Sigmoid colon (tissue), 6 donors: ENCODE measurements at regions not wholly inside any gene's neighbourhood (a gene's known extent, or its start where the extent isn't known, plus 50 kb on each side); places are given as distances from the start of the nearest gene placed in this dataset.
"Not testable (repeated sequence)": the region's sequence is repeated elsewhere in the genome, so short reads cannot be mapped to it uniquely, and the experiment has no call there.

Source experiments
- DNase-seq: peaks from one replicate; pipeline ENCODE4 v3.0.0-alpha.2; 2019
- H3K27ac ChIP-seq, 4 donors: fragments of 200-600 bp; sonication (generic); one replicate each; pipeline ENCODE4 v1.5.1; 2016 to 2019; ENCODE audit warnings: mild to moderate bottlenecking in 1 of 4
- H3K27me3 ChIP-seq, 3 donors: fragments of 200-600 bp; sonication (generic); one replicate each; pipeline ENCODE4 v1.5.1; 2019; ENCODE audit warnings: mild to moderate bottlenecking in 1 of 3
- H3K36me3 ChIP-seq, 4 donors: fragments of 200-600 bp; sonication (generic); one replicate each; pipeline ENCODE4 v1.5.1; 2016 to 2019
- H3K4me1 ChIP-seq, 4 donors: fragments of 200-600 bp; sonication (generic); one replicate each; pipeline ENCODE4 v1.5.1; 2017 to 2019
- H3K4me3 ChIP-seq, 4 donors: fragments of 200-600 bp; sonication (generic); one replicate each; pipeline ENCODE4 v1.5.1; 2017 to 2019; ENCODE audit warnings: mild to moderate bottlenecking in 2 of 4, moderate library complexity in 1 of 4
- H3K9me3 ChIP-seq, 4 donors: fragments of 200-600 bp in 3 of 4; sonication (generic) in 3 of 4; one replicate each; pipeline versions ENCODE4 v1.5.1 to v1.6.1; 2013 to 2019
- EP300 ChIP-seq, 4 donors: sonication (generic); formaldehyde crosslinking; IDR thresholded peaks; one replicate each; pipeline ENCODE4 v1.6.1; 2017; ENCODE audit warnings: antibody characterized with exemption in 4 of 4
- POLR2A ChIP-seq, 2 donors: fragments of 450-650 bp; IDR thresholded peaks; one replicate each; pipeline ENCODE4 v1.6.1; 2016; ENCODE audit warnings: antibody characterized with exemption in 2 of 2, mild to moderate bottlenecking in 2 of 2, moderate library complexity in 2 of 2
- POLR2AphosphoS5 ChIP-seq, 4 donors: sonication (generic); formaldehyde crosslinking; IDR thresholded peaks; one replicate each; pipeline ENCODE4 v1.6.1; 2017; ENCODE audit warnings: antibody characterized with exemption in 4 of 4
- WGBS, 2 donors: extraction: QIAGEN DNeasy Blood & Tissue Kit; methylation state at CpG; one replicate each; pipeline ENCODE4 v1.1.7; 2013; 5-methylcytosine and 5-hydroxymethylcytosine counted together
- intact Hi-C: fragments of 100-400 bp; cut with DNase I; formaldehyde crosslinking; loops from one replicate; pipeline ENCODE4 v1.15.1; 2023
- TF ChIP-seq, protein P1 (sequence below), 4 experiments: fragments of 450-650 bp in 3 of 4; fragments of 200-600 bp in 1 of 4; IDR thresholded peaks; one replicate each; pipeline ENCODE4 v1.5.1; 2016 to 2019; ENCODE audit warnings: antibody characterized with exemption in 4 of 4, mild to moderate bottlenecking in 3 of 4, moderate library complexity in 2 of 4
- donor health status: healthy with polysubstance abuse.
- donor health status: healthy.

DNA sequence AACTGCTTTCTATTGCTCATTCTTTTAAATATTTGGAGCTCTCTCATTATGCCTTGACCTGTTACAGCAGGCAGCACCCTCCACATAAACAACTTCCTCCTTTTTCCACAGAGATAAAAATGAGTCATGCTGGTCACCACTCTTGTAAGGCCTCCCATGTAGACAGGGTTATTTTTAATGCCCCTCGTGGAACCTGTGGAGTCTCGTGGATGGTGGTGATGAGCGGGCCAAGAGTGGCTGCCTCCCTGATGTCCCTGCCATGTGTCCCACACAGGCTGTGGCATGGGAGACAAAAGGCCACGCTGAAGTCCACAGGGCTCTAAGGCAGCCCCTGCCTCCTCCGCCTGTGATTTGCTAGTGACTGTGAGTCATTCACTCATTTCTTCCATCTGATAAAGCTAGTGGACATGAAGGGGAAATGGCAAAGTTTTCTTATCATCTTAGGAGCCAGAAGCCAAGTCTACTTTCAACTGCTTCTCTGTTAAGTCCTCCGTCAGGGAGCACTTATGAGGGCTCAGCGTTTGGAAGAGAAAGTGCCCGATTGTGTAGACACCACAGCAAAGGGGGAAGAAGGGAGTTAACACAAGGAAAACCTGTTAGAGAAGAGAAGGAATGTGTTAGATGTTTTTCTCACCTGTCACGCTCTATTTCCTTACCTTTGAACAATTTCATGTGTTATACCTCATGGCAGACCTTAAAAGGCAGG is 121.6 kb upstream of the FAT1 start:
- Histone ChIP-seq H3K4me3 (no peak overlapping the region), H3K4me1 (peaks cover 0 to 18% (median 12%) of the 10 kb centered on the region in 4 donors), H3K9me3 (no peaks in the 10 kb centered on the region), H3K27ac (peak overlapping the region; percentile 51 to 78 (median 67)), H3K36me3 (no peaks in the 10 kb centered on the region), H3K27me3 (no peaks in the 10 kb centered on the region)
- WGBS, 2 donors = 57 to 67% methylated on average over 9 of the region's 9 CpGs
- TF ChIP-seq EP300 (IDR thresholded peaks at IDR 0.05) (peak in 1 of 4 donors; percentile 13), POLR2AphosphoS5 (IDR thresholded peaks at IDR 0.05) (peak in 1 of 4 donors; percentile 64)
- TF ChIP-seq, protein P1, sequence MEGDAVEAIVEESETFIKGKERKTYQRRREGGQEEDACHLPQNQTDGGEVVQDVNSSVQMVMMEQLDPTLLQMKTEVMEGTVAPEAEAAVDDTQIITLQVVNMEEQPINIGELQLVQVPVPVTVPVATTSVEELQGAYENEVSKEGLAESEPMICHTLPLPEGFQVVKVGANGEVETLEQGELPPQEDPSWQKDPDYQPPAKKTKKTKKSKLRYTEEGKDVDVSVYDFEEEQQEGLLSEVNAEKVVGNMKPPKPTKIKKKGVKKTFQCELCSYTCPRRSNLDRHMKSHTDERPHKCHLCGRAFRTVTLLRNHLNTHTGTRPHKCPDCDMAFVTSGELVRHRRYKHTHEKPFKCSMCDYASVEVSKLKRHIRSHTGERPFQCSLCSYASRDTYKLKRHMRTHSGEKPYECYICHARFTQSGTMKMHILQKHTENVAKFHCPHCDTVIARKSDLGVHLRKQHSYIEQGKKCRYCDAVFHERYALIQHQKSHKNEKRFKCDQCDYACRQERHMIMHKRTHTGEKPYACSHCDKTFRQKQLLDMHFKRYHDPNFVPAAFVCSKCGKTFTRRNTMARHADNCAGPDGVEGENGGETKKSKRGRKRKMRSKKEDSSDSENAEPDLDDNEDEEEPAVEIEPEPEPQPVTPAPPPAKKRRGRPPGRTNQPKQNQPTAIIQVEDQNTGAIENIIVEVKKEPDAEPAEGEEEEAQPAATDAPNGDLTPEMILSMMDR (IDR thresholded peaks at IDR 0.05) = no peak
- peak; percentile 65 for DNase-seq
- intact Hi-C loops = loop anchor here (10.0 kb wide), 1 partner anchor 180 kb away; no protein-coding TSS in a partner anchor

DNA sequence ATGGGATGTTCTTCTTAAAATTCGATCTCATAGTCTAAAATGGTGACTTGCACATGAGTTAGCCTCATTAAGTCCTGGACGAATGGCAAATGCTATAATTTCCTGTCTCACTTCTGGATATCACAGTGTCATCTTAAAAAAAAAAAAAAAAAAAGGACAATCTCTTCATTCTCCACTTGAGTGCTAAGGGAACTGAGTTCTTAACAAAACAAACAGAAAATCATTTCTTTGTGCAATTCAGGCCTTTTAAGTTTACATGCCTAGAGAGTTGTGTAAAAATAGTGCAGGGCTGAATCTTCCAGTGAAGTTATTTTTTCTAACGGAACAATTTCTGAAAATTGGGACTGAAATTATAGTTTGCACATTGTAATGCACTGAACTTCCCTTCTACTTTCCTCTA is 122.8 kb upstream of the FAT1 start:
- Histone ChIP-seq H3K36me3 (no peaks in the 10 kb centered on the region), H3K27me3 (no peaks in the 10 kb centered on the region), H3K4me3 (no peak overlapping the region), H3K27ac (no peak overlapping the region), H3K4me1 (peaks cover 0 to 18% (median 12%) of the 10 kb centered on the region in 4 donors), H3K9me3 (no peaks in the 10 kb centered on the region)
- intact Hi-C loops = loop anchor here (10.0 kb wide), 1 partner anchor 182 kb away; no protein-coding TSS in a partner anchor
- WGBS, 2 donors = 70 to 82% methylated on average over 3 of the region's 3 CpGs
- DNase-seq = no peak
- TF ChIP-seq EP300 (IDR thresholded peaks at IDR 0.05) (no peak), POLR2AphosphoS5 (IDR thresholded peaks at IDR 0.05) (no peak), POLR2A (IDR thresholded peaks at IDR 0.05) (no peak)
- TF ChIP-seq, protein P1 (IDR thresholded peaks at IDR 0.05) = no peak

DNA sequence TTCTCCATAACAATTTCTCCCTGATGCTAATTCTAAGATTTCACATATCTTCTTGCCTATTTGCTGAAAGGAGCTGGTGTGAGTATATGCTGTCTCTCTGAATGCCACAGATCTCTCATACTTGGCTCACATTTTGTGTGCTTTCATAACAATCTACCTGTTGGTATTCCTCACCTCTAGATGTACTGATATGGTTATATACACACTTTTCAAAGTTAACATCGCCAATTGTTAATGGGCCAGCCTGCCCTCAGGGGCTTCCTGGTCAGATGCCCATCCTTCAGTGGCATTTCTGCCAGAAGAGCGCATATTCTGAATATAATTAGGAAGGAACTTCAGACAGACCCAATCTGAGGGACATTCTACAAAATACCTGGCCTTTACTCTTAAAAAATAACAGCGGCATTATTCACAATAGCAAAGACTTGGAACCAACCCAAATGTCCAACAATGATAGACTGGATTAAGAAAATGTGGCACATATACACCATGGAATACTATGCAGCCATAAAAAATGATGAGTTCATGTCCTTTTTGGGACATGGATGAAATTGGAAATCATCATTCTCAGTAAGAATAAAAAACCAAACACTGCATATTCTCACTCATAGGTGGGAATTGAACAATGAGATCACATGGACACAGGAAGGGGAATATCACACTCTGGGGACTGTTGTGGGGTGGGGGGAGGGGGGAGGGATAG is 123.9 kb upstream of the FAT1 start:
- 95 to 98% methylated on average over 3 of the region's 3 CpGs for WGBS, 2 donors
- not testable (repeated sequence) for H3K36me3 ChIP-seq, H3K9me3 ChIP-seq, DNase-seq, H3K27ac ChIP-seq, H3K27me3 ChIP-seq, H3K4me3 ChIP-seq
- peaks cover 0 to 18% (median 12%) of the 10 kb centered on the region in 4 donors for H3K4me1 ChIP-seq
- intact Hi-C loops = loop anchor here (10.0 kb wide), 1 partner anchor 183 kb away; no protein-coding TSS in a partner anchor

DNA sequence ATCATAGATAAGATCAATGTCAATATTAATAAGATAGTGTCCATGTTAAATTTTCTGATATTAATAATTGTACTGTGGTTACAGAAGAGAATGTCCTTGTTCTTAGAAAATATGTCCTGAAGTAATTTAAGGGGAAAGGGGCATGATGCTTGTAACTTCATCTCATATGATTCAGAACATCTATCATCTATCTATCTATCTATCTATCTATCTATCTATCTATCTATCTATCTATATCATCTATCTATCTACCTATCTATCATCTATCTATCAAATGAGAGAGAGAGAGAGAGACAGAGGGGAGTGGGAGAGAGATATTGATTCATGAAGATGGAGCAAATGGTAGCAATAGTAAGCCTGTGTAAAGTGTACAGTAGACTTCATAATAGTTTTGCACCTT is 124.8 kb upstream of the FAT1 start:
- Histone ChIP-seq H3K4me1 (peaks cover 0 to 18% (median 12%) of the 10 kb centered on the region in 4 donors), H3K27ac (no peak overlapping the region), H3K9me3 (no peaks in the 10 kb centered on the region), H3K4me3 (no peak overlapping the region), H3K27me3 (no peaks in the 10 kb centered on the region), H3K36me3 (no peaks in the 10 kb centered on the region)
- TF ChIP-seq POLR2AphosphoS5 (IDR thresholded peaks at IDR 0.05) (no peak), POLR2A (IDR thresholded peaks at IDR 0.05) (no peak), EP300 (IDR thresholded peaks at IDR 0.05) (no peak)
- TF ChIP-seq, protein P1 (IDR thresholded peaks at IDR 0.05) = no peak
- DNase-seq = no peak
- intact Hi-C loops = loop anchor here (10.0 kb wide), 1 partner anchor 184 kb away; no protein-coding TSS in a partner anchor

DNA sequence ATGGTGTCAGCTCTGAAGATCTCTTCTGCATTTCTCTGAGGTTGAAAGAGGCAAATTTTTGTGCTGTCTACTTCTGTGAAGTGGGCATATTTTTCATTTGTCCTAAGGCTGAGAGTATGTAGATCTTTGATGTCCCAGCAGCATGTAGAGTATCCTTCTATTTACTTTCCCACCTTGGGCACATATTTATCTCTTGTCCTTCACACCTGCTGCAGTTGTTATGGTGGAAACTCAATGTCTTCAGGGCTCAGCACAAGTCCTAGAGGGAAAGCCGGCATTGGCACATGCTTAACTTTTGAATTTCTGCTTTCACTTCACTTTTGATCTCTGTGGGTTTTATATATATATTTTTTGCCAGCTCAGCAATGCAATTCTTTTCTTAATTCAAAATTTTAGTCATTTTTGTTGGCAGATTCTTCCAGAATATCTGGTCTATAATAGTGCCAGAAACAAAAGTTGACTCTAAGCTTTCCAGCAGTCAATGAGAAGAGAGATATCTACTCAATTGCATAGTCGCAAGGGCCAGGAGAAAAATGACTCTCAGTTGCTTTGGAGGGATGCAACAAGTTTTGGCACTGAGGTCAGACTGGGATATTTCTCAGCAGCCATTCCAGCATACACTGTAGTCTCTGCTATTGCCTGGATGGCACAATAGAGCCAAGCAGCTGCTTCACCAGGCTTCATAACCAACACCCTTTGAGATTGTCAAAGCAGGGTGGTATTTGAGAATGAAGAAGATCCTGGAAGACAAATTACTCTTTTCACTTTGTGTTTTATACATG is 127.8 kb upstream of the FAT1 start:
- Histone ChIP-seq H3K27me3 (no peaks in the 10 kb centered on the region), H3K4me1 (no peaks in the 10 kb centered on the region), H3K36me3 (no peaks in the 10 kb centered on the region), H3K27ac (no peak overlapping the region), H3K4me3 (no peak overlapping the region), H3K9me3 (no peaks in the 10 kb centered on the region)
- intact Hi-C loops = no loop called here
- TF ChIP-seq EP300 (IDR thresholded peaks at IDR 0.05) = no peak
- no peak for TF ChIP-seq POLR2AphosphoS5 (IDR thresholded peaks at IDR 0.05)
- TF ChIP-seq, protein P1 (IDR thresholded peaks at IDR 0.05) = no peak
- TF ChIP-seq POLR2A (IDR thresholded peaks at IDR 0.05) = no peak
- DNase-seq = no peak
- 30 to 72% methylated on average over 2 of the region's 2 CpGs for WGBS, 2 donors
